Body of pancreas (tissue), 4 donors: ENCODE measurements at regions not wholly inside any gene's neighbourhood (a gene's known extent, or its start where the extent isn't known, plus 50 kb on each side); places are given as distances from the start of the nearest gene placed in this dataset.

Experiments
- ATAC-seq: fragments of 150-250 bp; one replicate; pipeline ENCODE4 v1.9.1; 2016
- DNase-seq, 4 donors: peaks; one replicate each; pipeline ENCODE4 v3.0.0-alpha.2; 2019
- H3K27ac ChIP-seq, 4 donors: fragments of 200-600 bp; sonication (generic); 1 replicate in 3 of 4; 2 replicates in 1 of 4; pipeline versions ENCODE4 v1.5.1 to v1.6.1; 2016 to 2019; ENCODE audit warnings: mild to moderate bottlenecking in 1 of 4, mixed read lengths in 1 of 4, moderate library complexity in 1 of 4
- H3K27me3 ChIP-seq, 2 donors: fragments of 200-600 bp; sonication (generic); one replicate each; pipeline ENCODE4 v1.6.0; 2016; ENCODE audit warnings: mild to moderate bottlenecking in 1 of 2
- H3K36me3 ChIP-seq, 2 donors: fragments of 200-600 bp; sonication (generic); replicated peaks in 1 of 2; 2 replicates each; pipeline ENCODE4 v1.5.1; 2016; ENCODE audit warnings: low read depth in 2 of 2; ENCODE audit not compliant: insufficient read depth in 1 of 2
- H3K4me1 ChIP-seq: fragments of 200-600 bp; sonication (generic); one replicate; pipeline ENCODE4 v1.6.0; 2016
- H3K4me3 ChIP-seq, 2 donors: fragments of 200-600 bp; sonication (generic); 1 replicate in 1 of 2; 2 replicates in 1 of 2; pipeline ENCODE4 v1.5.1; 2016 to 2019
- H3K9me3 ChIP-seq, 3 donors: fragments of 200-600 bp; sonication (generic); 1 replicate in 2 of 3; 2 replicates in 1 of 3; pipeline ENCODE4 v1.5.1; 2016
- POLR2A ChIP-seq, 3 donors: fragments of 450-650 bp; IDR thresholded peaks; one replicate each; pipeline ENCODE4 v1.6.1; 2016; ENCODE audit warnings: antibody characterized with exemption in 3 of 3, mild to moderate bottlenecking in 2 of 3
- WGBS, 2 donors: methylation state at CpG; one replicate each; pipeline ENCODE4 v1.1.5; 2017; 5-methylcytosine and 5-hydroxymethylcytosine counted together
- intact Hi-C: fragments of 100-400 bp; cut with DNase I; formaldehyde crosslinking; loops from one replicate; pipeline ENCODE4 v1.15.1; 2023
- TF ChIP-seq, protein P1 (sequence below), 7 experiments: fragments of 450-650 bp in 4 of 7; fragments of 200-600 bp in 3 of 7; sonication (generic) in 3 of 7; IDR thresholded peaks; one replicate each; pipeline ENCODE4 v1.5.1; 2016 to 2019; ENCODE audit warnings: antibody characterized with exemption in 7 of 7

DNA sequence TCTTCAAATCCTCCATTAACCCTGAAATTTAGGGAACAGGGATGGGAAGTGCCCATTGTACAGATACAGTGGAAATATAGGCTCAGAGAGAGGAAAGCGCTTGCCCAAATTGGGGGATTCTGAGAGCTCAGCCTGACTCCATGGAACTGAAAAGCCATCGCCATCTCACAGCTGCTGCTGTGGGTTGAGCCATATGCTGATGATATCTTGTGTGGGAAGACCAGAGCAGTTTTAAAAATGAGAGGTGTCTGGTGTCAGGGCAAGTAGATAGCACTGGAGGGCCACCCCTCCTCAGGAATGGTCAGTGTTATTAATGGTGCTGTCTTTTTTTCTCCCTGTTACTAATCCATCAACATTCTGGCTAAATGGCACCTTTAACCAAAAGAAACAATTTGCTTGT lies 50.9 kb upstream of the C5orf58 start:
- H3K4me1 ChIP-seq = no peaks in the 10 kb centered on the region
- H3K9me3 ChIP-seq = no peaks in the 10 kb centered on the region
- TF ChIP-seq, protein P1, sequence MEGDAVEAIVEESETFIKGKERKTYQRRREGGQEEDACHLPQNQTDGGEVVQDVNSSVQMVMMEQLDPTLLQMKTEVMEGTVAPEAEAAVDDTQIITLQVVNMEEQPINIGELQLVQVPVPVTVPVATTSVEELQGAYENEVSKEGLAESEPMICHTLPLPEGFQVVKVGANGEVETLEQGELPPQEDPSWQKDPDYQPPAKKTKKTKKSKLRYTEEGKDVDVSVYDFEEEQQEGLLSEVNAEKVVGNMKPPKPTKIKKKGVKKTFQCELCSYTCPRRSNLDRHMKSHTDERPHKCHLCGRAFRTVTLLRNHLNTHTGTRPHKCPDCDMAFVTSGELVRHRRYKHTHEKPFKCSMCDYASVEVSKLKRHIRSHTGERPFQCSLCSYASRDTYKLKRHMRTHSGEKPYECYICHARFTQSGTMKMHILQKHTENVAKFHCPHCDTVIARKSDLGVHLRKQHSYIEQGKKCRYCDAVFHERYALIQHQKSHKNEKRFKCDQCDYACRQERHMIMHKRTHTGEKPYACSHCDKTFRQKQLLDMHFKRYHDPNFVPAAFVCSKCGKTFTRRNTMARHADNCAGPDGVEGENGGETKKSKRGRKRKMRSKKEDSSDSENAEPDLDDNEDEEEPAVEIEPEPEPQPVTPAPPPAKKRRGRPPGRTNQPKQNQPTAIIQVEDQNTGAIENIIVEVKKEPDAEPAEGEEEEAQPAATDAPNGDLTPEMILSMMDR (IDR thresholded peaks at IDR 0.05) = no peak
- TF ChIP-seq POLR2A (IDR thresholded peaks at IDR 0.05) = no peak
- no peak overlapping the region for H3K4me3 ChIP-seq
- DNase-seq (no peak), ATAC-seq (no peak)
- WGBS, 2 donors = 73 to 100% methylated on average over 2 of the region's 2 CpGs
- no peak overlapping the region for H3K27ac ChIP-seq
- H3K36me3 ChIP-seq = no peaks in the 10 kb centered on the region
- intact Hi-C loops = loop anchor here (5.0 kb wide), 1 partner anchor 75 kb away; the partner anchor contains the start of gene FOXI1
- no peaks in the 10 kb centered on the region for H3K27me3 ChIP-seq

DNA sequence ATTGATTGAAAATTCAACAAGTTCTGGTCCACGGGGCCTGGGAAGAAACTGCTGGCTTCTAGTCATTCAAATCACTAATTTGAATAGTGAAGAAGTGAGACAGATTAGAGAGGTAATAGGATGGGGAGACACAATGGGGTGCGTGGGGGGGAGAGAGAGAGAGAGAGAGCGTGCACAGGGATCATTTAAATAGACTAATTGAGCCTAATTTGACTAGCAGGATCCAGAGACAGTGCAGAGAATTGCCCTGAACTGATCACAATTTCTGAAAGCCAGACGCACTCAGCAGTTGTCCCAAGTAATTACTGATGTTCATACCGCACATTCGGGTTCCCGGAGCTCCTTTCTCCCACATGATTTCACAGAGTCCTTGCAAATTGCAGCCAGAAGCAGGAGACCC lies 50.3 kb upstream of the C5orf58 start:
- 58 to 60% methylated on average over 7 of the region's 7 CpGs for WGBS, 2 donors

More for the DNA sequence above, 50.3 kb upstream of the C5orf58 start:
- DNase-seq (no peak), ATAC-seq (no peak)
- intact Hi-C loops = loop anchor here (5.0 kb wide), 1 partner anchor 75 kb away; the partner anchor contains the start of gene FOXI1
- Histone ChIP-seq H3K36me3 (no peaks in the 10 kb centered on the region), H3K27ac (no peak overlapping the region), H3K4me1 (no peaks in the 10 kb centered on the region), H3K9me3 (no peaks in the 10 kb centered on the region), H3K4me3 (no peak overlapping the region), H3K27me3 (no peaks in the 10 kb centered on the region)
- no peak for TF ChIP-seq POLR2A (IDR thresholded peaks at IDR 0.05)
